Astrocyte (in vitro differentiated cells and primary cell): ENCODE measurements at regions not wholly inside any gene's neighbourhood (a gene's known extent, or its start where the extent isn't known, plus 50 kb on each side); places are given as distances from the start of the nearest gene placed in this dataset.
"Not testable (repeated sequence)": the region's sequence is repeated elsewhere in the genome, so short reads cannot be mapped to it uniquely, and the experiment has no call there.

Experiments
- DNase-seq: peaks from one replicate; pipeline ENCODE4 v3.0.0-alpha.2; 2010; ENCODE audit warnings: low read depth
- FAIRE-seq: peaks from 2 replicates; lab custom pipeline; 2011; peaks lifted over from hg19 to GRCh38; lab: Jason Lieb, UNC
- H2AFZ ChIP-seq: 2 replicates; pipeline ENCODE4 v1.6.0; 2012; ENCODE audit warnings: low read depth, low read length, inconsistent platforms
- H3K27ac ChIP-seq: 2 replicates; pipeline ENCODE4 v1.5.1; 2011; ENCODE audit warnings: low read depth, low read length, inconsistent platforms
- H3K27me3 ChIP-seq: 2 replicates; pipeline ENCODE4 v1.6.0; 2011; ENCODE audit warnings: low read length, inconsistent platforms; ENCODE audit not compliant: insufficient read depth
- H3K36me3 ChIP-seq: 2 replicates; pipeline ENCODE4 v1.5.1; 2011; ENCODE audit warnings: low read length, inconsistent platforms; ENCODE audit not compliant: insufficient read depth
- H3K4me1 ChIP-seq: 2 replicates; pipeline ENCODE4 v1.5.1; 2011; ENCODE audit warnings: low read length, inconsistent platforms; ENCODE audit not compliant: insufficient read depth
- H3K4me2 ChIP-seq: 2 replicates; pipeline ENCODE4 v1.6.0; 2012; ENCODE audit warnings: low read length, inconsistent platforms
- H3K4me3 ChIP-seq: 2 replicates; pipeline ENCODE4 v1.5.1; 2011; ENCODE audit warnings: low read depth, mild to moderate bottlenecking, low read length, inconsistent platforms; ENCODE audit not compliant: insufficient read depth
- H3K79me2 ChIP-seq: 2 replicates; pipeline ENCODE4 v1.6.0; 2012; ENCODE audit warnings: mild to moderate bottlenecking, low read length, inconsistent platforms; ENCODE audit not compliant: insufficient read depth
- H3K9ac ChIP-seq: 2 replicates; pipeline ENCODE4 v1.6.0; 2012; ENCODE audit warnings: mild to moderate bottlenecking, low read length, inconsistent platforms
- H3K9me3 ChIP-seq: 2 replicates; pipeline ENCODE4 v1.5.1; 2012; ENCODE audit warnings: low read depth, mild to moderate bottlenecking, low read length, inconsistent platforms; ENCODE audit not compliant: insufficient read depth
- H4K20me1 ChIP-seq: 2 replicates; pipeline ENCODE4 v1.6.0; 2012; ENCODE audit warnings: low read length, inconsistent platforms; ENCODE audit not compliant: insufficient read depth
- H3K27ac Mint-ChIP-seq: one replicate; pipeline ENCODE4 v1.8.0; 2021; ENCODE audit warnings: mild to moderate bottlenecking, mixed read lengths; ENCODE audit not compliant: unreplicated experiment
- H3K27me3 Mint-ChIP-seq: one replicate; pipeline ENCODE4 v1.8.0; 2021; ENCODE audit warnings: low read depth, mixed read lengths; ENCODE audit not compliant: unreplicated experiment
- H3K36me3 Mint-ChIP-seq: one replicate; pipeline ENCODE4 v1.8.0; 2021; ENCODE audit warnings: low read depth, mixed read lengths; ENCODE audit not compliant: unreplicated experiment
- H3K4me1 Mint-ChIP-seq: one replicate; pipeline ENCODE4 v1.8.0; 2021; ENCODE audit warnings: low read depth, mixed read lengths; ENCODE audit not compliant: unreplicated experiment
- H3K4me3 Mint-ChIP-seq: one replicate; pipeline ENCODE4 v1.8.0; 2021; ENCODE audit warnings: mild to moderate bottlenecking, moderate library complexity, mixed read lengths; ENCODE audit not compliant: unreplicated experiment
- H3K9me3 Mint-ChIP-seq: one replicate; pipeline ENCODE4 v1.8.0; 2021; ENCODE audit warnings: mild to moderate bottlenecking, mixed read lengths; ENCODE audit not compliant: unreplicated experiment
- CTCF ChIP-seq: IDR thresholded peaks from 2 replicates; pipeline ENCODE4 v1.5.1; 2011; ENCODE audit warnings: low read depth, mild to moderate bottlenecking, inconsistent platforms, low read length, moderate library complexity; ENCODE audit not compliant: insufficient read depth
- EZH2 ChIP-seq: IDR thresholded peaks from 2 replicates; pipeline ENCODE4 v1.6.1; 2012; ENCODE audit warnings: mild to moderate bottlenecking, low read length, inconsistent platforms; ENCODE audit not compliant: insufficient read depth

DNA sequence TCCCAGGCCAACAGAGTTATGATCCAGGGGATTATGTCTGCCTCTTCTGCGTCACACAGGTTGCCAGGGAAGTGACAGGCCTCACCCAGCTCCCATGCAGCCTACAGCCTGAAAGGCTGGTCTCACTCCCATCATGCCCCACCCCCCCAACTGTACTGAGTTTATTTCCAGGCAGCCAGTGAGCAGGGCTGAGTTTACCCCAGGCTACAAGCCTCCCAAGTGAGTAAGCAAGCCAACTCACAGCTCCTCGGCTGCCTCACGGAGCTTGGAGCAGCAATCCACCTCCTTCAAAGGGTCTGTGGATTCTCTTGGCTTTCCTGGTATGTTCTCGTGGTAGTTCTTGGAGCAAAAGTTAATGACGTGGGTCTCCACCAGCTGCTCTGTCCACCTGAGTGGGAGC is 1147.6 kb upstream of the ADGRL4 start:
- Histone ChIP-seq H3K4me2 (no peak overlapping the region), H3K36me3 (no peaks in the 10 kb centered on the region), H3K79me2 (no peaks in the 10 kb centered on the region), H3K27ac (no peak overlapping the region), H3K4me1 (no peaks in the 10 kb centered on the region), H2AFZ (no peak overlapping the region), H3K4me3 (no peak overlapping the region), H3K9me3 (no peaks in the 10 kb centered on the region), H4K20me1 (no peaks in the 10 kb centered on the region), H3K27me3 (no peaks in the 10 kb centered on the region), H3K9ac (no peak overlapping the region)
- H3K4me3 Mint-ChIP-seq, result no peak overlapping the region
- H3K4me1 Mint-ChIP-seq, result peaks cover 15% of the 10 kb centered on the region
- H3K27me3 Mint-ChIP-seq, result no peaks in the 10 kb centered on the region
- H3K27ac Mint-ChIP-seq, result peak overlapping the region; percentile 89
- TF ChIP-seq EZH2, result no peak
- TF ChIP-seq CTCF, result no peak
- peak; percentile 21 for DNase-seq
- H3K9me3 Mint-ChIP-seq, result no peaks in the 10 kb centered on the region
- FAIRE-seq, result no peak
- H3K36me3 Mint-ChIP-seq, result no peaks in the 10 kb centered on the region

GRCh38 chr1:80153762-80154161 is 1147.2 kb upstream of the ADGRL4 start:
- no peak for TF ChIP-seq CTCF
- no peak for TF ChIP-seq EZH2
- Mint-ChIP-seq H3K27me3 (no peaks in the 10 kb centered on the region), H3K4me3 (no peak overlapping the region), H3K9me3 (no peaks in the 10 kb centered on the region), H3K36me3 (no peaks in the 10 kb centered on the region), H3K4me1 (peaks cover 15% of the 10 kb centered on the region), H3K27ac (peak overlapping the region; percentile 89)
- no peak overlapping the region for H2AFZ ChIP-seq
- H3K4me2 ChIP-seq, result no peak overlapping the region
- H3K9me3 ChIP-seq, result no peaks in the 10 kb centered on the region
- DNase-seq, result no peak
- no peak for FAIRE-seq
- H3K27ac ChIP-seq, result no peak overlapping the region
- H3K4me1 ChIP-seq, result no peaks in the 10 kb centered on the region
- no peaks in the 10 kb centered on the region for H3K79me2 ChIP-seq
- no peaks in the 10 kb centered on the region for H4K20me1 ChIP-seq
- no peak overlapping the region for H3K9ac ChIP-seq
- no peak overlapping the region for H3K4me3 ChIP-seq
- no peaks in the 10 kb centered on the region for H3K27me3 ChIP-seq
- H3K36me3 ChIP-seq, result no peaks in the 10 kb centered on the region

GRCh38 chr1:80143361-80143760 is 1136.8 kb upstream of the ADGRL4 start:
- TF ChIP-seq CTCF (no peak), EZH2 (no peak)
- no peaks in the 10 kb centered on the region for H3K79me2 ChIP-seq
- no peaks in the 10 kb centered on the region for H3K36me3 ChIP-seq
- H3K9ac ChIP-seq, result no peak overlapping the region
- no peak overlapping the region for H3K4me3 ChIP-seq
- no peaks in the 10 kb centered on the region for H3K4me1 ChIP-seq
- no peaks in the 10 kb centered on the region for H3K4me1 Mint-ChIP-seq
- no peak overlapping the region for H3K27ac Mint-ChIP-seq
- no peak overlapping the region for H3K4me3 Mint-ChIP-seq
- no peak for DNase-seq
- no peaks in the 10 kb centered on the region for H3K27me3 Mint-ChIP-seq
- H4K20me1 ChIP-seq, result no peaks in the 10 kb centered on the region
- peaks cover 3% of the 10 kb centered on the region for H3K36me3 Mint-ChIP-seq
- no peaks in the 10 kb centered on the region for H3K9me3 ChIP-seq
- peaks cover 19% of the 10 kb centered on the region for H3K9me3 Mint-ChIP-seq
- FAIRE-seq, result no peak
- H3K27me3 ChIP-seq, result no peaks in the 10 kb centered on the region
- H2AFZ ChIP-seq, result no peak overlapping the region
- no peak overlapping the region for H3K4me2 ChIP-seq
- no peak overlapping the region for H3K27ac ChIP-seq

GRCh38 chr1:80137946-80138602 is 1131.5 kb upstream of the ADGRL4 start:
- H3K27ac Mint-ChIP-seq, H3K27me3 Mint-ChIP-seq, H3K27ac ChIP-seq, H3K4me2 ChIP-seq, H3K9me3 ChIP-seq, H3K36me3 ChIP-seq, H3K27me3 ChIP-seq, H3K79me2 ChIP-seq, FAIRE-seq, H3K9ac ChIP-seq, H3K36me3 Mint-ChIP-seq, DNase-seq, H3K4me1 Mint-ChIP-seq, H2AFZ ChIP-seq, H3K9me3 Mint-ChIP-seq, H3K4me3 ChIP-seq, H4K20me1 ChIP-seq, H3K4me3 Mint-ChIP-seq, H3K4me1 ChIP-seq: not testable (repeated sequence)
